Caco-2 (cell line): ENCODE measurements at regions not wholly inside any gene's neighbourhood (a gene's known extent, or its start where the extent isn't known, plus 50 kb on each side); places are given as distances from the start of the nearest gene placed in this dataset.

Experiments used
- BruUV-seq: library from RNA; stranded (reverse); fragments of 400-500 nt; replicated peaks from 2 replicates; lab custom pipeline; 2021; lab: Mats Ljungman, UMichigan
- CTCF ChIA-PET: fragments of 300-600 bp; sonication (Branson Sonifier 250); formaldehyde crosslinking; loops from one replicate; lab custom pipeline; 2022; ENCODE audit warnings: antibody characterized with exemption; lab: Charles Lee
- POLR2A ChIA-PET: fragments of 300-600 bp; sonication (Branson Sonifier 250); formaldehyde crosslinking; loops from one replicate; lab custom pipeline; 2022; ENCODE audit warnings: antibody characterized with exemption; lab: Charles Lee
- DNase-seq, 2 experiments: peaks; one replicate each; pipeline versions ENCODE4 v3.0.0 to v3.0.0-alpha.2; 2020 to 2022
- H3K27me3 ChIP-seq: replicated peaks from 2 replicates; pipeline ENCODE4 v1.6.0; 2011; ENCODE audit warnings: low read length; ENCODE audit not compliant: control insufficient read depth, insufficient read depth
- H3K36me3 ChIP-seq: 2 replicates; pipeline ENCODE4 v1.5.1; 2011; ENCODE audit warnings: low read length; ENCODE audit not compliant: control insufficient read depth, insufficient read depth
- H3K4me1 ChIP-seq: fragments of 250-450 bp; sonication (Bioruptor Pico); 2 replicates; pipeline ENCODE4 v1.5.1; 2020; ENCODE audit warnings: mild to moderate bottlenecking
- H3K4me3 ChIP-seq: 2 replicates; pipeline ENCODE4 v1.5.1; 2011; ENCODE audit warnings: low read depth, mild to moderate bottlenecking, control low read depth, low read length
- H3K9me3 ChIP-seq: fragments of 250-450 bp; sonication (Bioruptor Pico); 2 replicates; pipeline ENCODE4 v1.5.1; 2020; ENCODE audit warnings: mild to moderate bottlenecking, moderate library complexity
- H3K27ac Mint-ChIP-seq: one replicate; pipeline ENCODE4 v1.8.0; 2022; ENCODE audit warnings: mixed read lengths; ENCODE audit not compliant: unreplicated experiment
- H3K27me3 Mint-ChIP-seq: one replicate; pipeline ENCODE4 v1.8.0; 2022; ENCODE audit warnings: mixed read lengths; ENCODE audit not compliant: insufficient read depth, unreplicated experiment
- H3K36me3 Mint-ChIP-seq: one replicate; pipeline ENCODE4 v1.8.0; 2022; ENCODE audit warnings: mild to moderate bottlenecking, mixed read lengths; ENCODE audit not compliant: insufficient read depth, unreplicated experiment
- H3K4me1 Mint-ChIP-seq: one replicate; pipeline ENCODE4 v1.8.0; 2022; ENCODE audit warnings: low read depth, mixed read lengths; ENCODE audit not compliant: unreplicated experiment
- H3K4me3 Mint-ChIP-seq: one replicate; pipeline ENCODE4 v1.8.0; 2022; ENCODE audit warnings: mild to moderate bottlenecking, moderate library complexity, mixed read lengths; ENCODE audit not compliant: unreplicated experiment
- H3K9me3 Mint-ChIP-seq: one replicate; pipeline ENCODE4 v1.8.0; 2022; ENCODE audit warnings: mixed read lengths; ENCODE audit not compliant: unreplicated experiment
- CTCF ChIP-seq, 2 experiments: fragments of 200-600 bp in 1 of 2; IDR thresholded peaks; 1 replicate in 1 of 2; 2 replicates in 1 of 2; pipeline versions ENCODE4 v1.5.1 to v1.8.0; 2011 to 2022; ENCODE audit warnings: antibody characterized with exemption in 1 of 2, control low read depth in 1 of 2, inconsistent platforms in 1 of 2, low read depth in 1 of 2, low read length in 1 of 2, mild to moderate bottlenecking in 1 of 2, moderate library complexity in 1 of 2; ENCODE audit not compliant: insufficient read depth in 1 of 2, severe bottlenecking in 1 of 2, unreplicated experiment in 1 of 2
- intact Hi-C: fragments of 100-400 bp; cut with micrococcal nuclease; formaldehyde crosslinking; loops from one replicate; pipeline ENCODE4 v1.10.0; 2022; ENCODE audit not compliant: unreplicated experiment

- no peaks in the 10 kb centered on the region for H3K9me3 Mint-ChIP-seq
- ChIA-PET CTCF (no interaction called here), POLR2A (no interaction called here)
- H3K36me3 Mint-ChIP-seq: no peaks in the 10 kb centered on the region
- no peak overlapping the region for H3K4me3 Mint-ChIP-seq
- H3K27me3 Mint-ChIP-seq: no peaks in the 10 kb centered on the region
- intact Hi-C loops: no loop called here
- Histone ChIP-seq H3K36me3 (no peaks in the 10 kb centered on the region), H3K4me3 (no peak overlapping the region), H3K9me3 (no peaks in the 10 kb centered on the region), H3K27me3 (no peaks in the 10 kb centered on the region), H3K4me1 (no peaks in the 10 kb centered on the region)
- BruUV-seq: no TSS peak
- H3K27ac Mint-ChIP-seq: no peak overlapping the region
- H3K4me1 Mint-ChIP-seq: no peaks in the 10 kb centered on the region
- no peak for DNase-seq
- no peak for TF ChIP-seq CTCF (IDR thresholded peaks at IDR 0.05; ENCODE audit: insufficient read depth in 1 of 2, low read depth in 1 of 2, low read length in 1 of 2, severe bottlenecking in 1 of 2, unreplicated experiment in 1 of 2)
Observed at GRCh38 chr5:105751908-105752307, 1918.8 kb downstream of the EFNA5 start.

GRCh38 chr5:105745111-105745510 is 1925.6 kb downstream of the EFNA5 start:
- TF ChIP-seq CTCF (IDR thresholded peaks at IDR 0.05; ENCODE audit: insufficient read depth in 1 of 2, low read depth in 1 of 2, low read length in 1 of 2, severe bottlenecking in 1 of 2, unreplicated experiment in 1 of 2): no peak
- ChIA-PET POLR2A (no interaction called here), CTCF (no interaction called here)
- Mint-ChIP-seq H3K9me3 (no peaks in the 10 kb centered on the region), H3K4me1 (no peaks in the 10 kb centered on the region), H3K4me3 (no peak overlapping the region), H3K27me3 (no peaks in the 10 kb centered on the region), H3K36me3 (no peaks in the 10 kb centered on the region), H3K27ac (no peak overlapping the region)
- H3K36me3 ChIP-seq: no peaks in the 10 kb centered on the region
- intact Hi-C loops: no loop called here
- H3K9me3 ChIP-seq: no peaks in the 10 kb centered on the region
- no TSS peak for BruUV-seq
- no peak for DNase-seq
- no peaks in the 10 kb centered on the region for H3K4me1 ChIP-seq
- H3K4me3 ChIP-seq: no peak overlapping the region
- no peaks in the 10 kb centered on the region for H3K27me3 ChIP-seq

DNA sequence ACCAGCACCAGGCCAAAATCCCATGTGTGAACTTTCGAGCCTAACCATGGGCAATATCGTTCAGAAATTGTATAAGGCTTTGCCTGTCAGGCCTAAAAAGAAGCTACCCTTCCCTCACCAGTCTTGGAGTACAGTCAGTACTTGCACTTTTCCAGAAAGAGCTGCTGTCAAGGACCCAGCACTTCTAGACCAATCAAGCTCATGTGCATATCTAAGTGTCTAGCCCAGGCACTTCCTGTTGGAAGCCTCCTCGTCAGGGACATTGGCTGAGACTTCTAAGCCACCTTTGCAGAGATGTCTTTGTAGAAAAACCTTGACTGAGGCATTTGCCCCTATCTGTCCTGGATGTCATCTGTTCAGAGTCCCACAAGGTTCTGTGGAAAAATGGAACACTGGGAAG is 1930.5 kb downstream of the EFNA5 start:
- ChIA-PET POLR2A (no interaction called here), CTCF (no interaction called here)
- H3K27ac Mint-ChIP-seq: no peak overlapping the region
- Histone ChIP-seq H3K9me3 (no peaks in the 10 kb centered on the region; the same call in 1 of the 2 replicates), H3K27me3 (no peaks in the 10 kb centered on the region), H3K4me1 (no peaks in the 10 kb centered on the region), H3K36me3 (no peaks in the 10 kb centered on the region), H3K4me3 (no peak overlapping the region)
- no peaks in the 10 kb centered on the region for H3K4me1 Mint-ChIP-seq
- H3K9me3 Mint-ChIP-seq: no peaks in the 10 kb centered on the region
- no peaks in the 10 kb centered on the region for H3K36me3 Mint-ChIP-seq
- no peak overlapping the region for H3K4me3 Mint-ChIP-seq
- TF ChIP-seq CTCF (IDR thresholded peaks at IDR 0.05; ENCODE audit: insufficient read depth in 1 of 2, low read depth in 1 of 2, low read length in 1 of 2, severe bottlenecking in 1 of 2, unreplicated experiment in 1 of 2): no peak
- H3K27me3 Mint-ChIP-seq: no peaks in the 10 kb centered on the region
- no TSS peak for BruUV-seq
- intact Hi-C loops: no loop called here
- DNase-seq: no peak
